SW 1271 (cell line): ENCODE measurements at regions not wholly inside any gene's neighbourhood (a gene's known extent, or its start where the extent isn't known, plus 50 kb on each side); places are given as distances from the start of the nearest gene placed in this dataset.

Experiments
- DNase-seq, 2 experiments: peaks; one replicate each; lab custom pipeline; 2025; lab: John Stamatoyannopoulos, UW

DNA sequence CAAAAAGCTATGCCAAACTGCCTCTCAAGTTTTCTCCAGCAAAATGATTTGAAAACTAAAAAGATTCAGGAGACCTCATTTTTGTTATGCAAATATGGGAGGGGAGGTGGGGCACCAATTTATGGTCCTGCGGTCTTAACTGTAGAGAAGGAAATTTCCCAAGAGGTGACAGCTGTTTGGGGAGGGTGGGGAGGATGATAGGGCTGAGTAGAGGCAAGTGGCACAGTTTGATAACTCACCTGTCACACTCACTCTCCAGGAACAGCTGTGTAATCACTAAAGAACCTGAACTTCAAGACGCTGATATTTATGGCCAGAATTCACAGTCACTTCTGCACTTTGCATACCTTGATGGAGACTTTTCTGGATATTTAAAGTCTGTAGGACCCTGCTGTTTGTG lies 232.9 kb upstream of the STARD13 start:
- DNase-seq, result no peak

- DNase-seq, result no peak
Observed at GRCh38 chr13:33519561-33520467, 234.3 kb upstream of the STARD13 start.

GRCh38 chr13:33520468-33520839 lies 234.9 kb upstream of the STARD13 start:
- no peak for DNase-seq

DNA sequence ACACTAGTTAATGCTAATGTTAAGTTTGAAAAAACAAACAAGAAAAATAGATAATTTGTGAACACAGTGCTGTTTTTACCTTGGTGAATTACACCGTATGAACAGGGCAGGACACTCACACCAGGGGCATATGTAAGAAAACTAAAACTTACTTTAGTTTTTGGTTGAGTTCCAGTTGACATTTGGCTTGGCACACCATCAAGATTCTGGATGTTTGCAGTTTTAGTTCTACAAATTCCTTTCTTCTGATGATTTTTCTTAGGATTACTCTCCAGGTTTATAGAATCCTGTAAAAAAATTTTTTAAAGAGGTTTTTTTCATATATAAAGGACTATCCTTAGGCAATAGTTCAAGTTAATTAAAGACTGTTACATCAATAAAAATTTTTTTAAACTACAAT lies 238.5 kb upstream of the STARD13 start:
- no peak for DNase-seq

DNA sequence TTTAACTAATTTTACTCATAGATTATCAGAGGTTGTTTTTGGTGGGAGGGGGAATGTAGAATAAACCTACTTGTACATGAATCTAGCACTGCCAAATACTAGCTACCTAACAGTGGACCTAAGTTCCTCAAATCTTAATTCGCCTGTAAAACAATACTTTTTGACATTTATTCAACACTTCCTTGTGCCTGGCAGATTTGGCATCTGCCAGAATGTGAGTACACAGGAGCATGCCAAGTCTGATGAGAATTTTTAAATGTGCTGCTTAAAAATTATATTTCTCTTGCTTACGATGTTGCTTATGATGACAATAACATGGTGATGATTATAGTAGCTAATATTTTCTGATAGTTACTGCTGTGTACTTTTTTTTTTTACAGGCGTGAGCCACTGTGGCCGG lies 240.2 kb upstream of the STARD13 start:
- DNase-seq, result no peak

- no peak for DNase-seq
Observed at GRCh38 chr13:33526718-33527117, 241.2 kb upstream of the STARD13 start.

DNA sequence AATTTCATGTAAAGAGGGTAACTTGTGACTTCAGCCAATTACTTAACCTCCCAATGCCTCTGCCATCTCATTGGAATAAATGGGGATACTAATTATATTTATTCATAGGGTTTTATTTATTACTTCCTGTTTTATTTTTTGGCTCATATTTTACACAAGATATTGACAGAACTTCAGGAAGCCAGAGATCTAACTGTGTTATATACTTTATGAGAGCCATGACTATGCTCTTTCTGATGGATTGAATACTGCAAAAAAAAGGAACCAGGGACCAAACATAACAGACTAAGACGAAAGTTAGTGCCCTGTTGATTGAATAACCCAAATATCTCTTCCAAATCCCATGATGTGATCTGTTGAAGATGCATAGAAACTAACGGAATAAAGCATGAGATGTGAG lies 243.3 kb upstream of the STARD13 start:
- DNase-seq, result no peak

DNA sequence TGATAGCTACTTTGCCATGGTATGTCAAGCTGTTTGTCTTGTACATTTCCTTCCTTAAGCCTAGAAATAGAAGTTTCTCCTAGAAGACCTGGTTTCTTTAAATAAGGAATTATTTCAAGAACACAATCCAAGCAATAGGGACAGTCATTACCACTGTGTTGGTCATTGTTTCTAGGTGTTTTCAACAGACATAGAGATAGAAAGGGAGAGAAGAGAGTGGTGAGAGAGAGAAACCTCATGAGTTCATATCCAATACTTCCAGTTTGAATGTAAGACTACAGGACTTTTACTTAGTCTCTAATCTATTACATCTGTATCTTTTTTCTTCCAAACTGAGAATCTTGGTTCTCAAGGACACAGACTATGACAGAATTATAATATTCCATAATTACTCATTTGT lies 245.9 kb upstream of the STARD13 start:
- no peak for DNase-seq

DNA sequence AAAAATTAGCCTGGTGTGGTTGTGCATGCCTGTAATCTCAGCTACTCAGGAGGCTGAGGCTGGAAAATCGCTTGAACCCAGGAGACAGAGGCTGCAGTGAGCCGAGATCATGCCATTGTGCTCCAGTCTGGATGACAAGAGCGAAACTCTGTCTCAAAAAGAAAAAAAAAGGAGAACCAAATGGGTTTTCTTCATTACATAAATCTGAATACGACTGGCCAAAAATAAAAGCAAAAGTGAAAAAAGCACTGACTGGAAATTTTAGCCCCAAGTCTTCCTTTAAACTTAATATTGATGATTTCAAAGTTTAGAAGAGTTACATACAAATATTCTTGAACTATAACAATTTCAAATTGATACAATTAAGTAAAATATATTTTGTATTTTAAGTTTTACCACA lies 249.5 kb upstream of the STARD13 start:
- no peak for DNase-seq

GRCh38 chr13:33536601-33537000 lies 251.0 kb upstream of the STARD13 start:
- no peak for DNase-seq

- DNase-seq, result no peak
Observed at GRCh38 chr13:33537026-33537425, 251.5 kb upstream of the STARD13 start.

GRCh38 chr13:33537676-33538075 lies 252.1 kb upstream of the STARD13 start:
- no peak for DNase-seq

DNA sequence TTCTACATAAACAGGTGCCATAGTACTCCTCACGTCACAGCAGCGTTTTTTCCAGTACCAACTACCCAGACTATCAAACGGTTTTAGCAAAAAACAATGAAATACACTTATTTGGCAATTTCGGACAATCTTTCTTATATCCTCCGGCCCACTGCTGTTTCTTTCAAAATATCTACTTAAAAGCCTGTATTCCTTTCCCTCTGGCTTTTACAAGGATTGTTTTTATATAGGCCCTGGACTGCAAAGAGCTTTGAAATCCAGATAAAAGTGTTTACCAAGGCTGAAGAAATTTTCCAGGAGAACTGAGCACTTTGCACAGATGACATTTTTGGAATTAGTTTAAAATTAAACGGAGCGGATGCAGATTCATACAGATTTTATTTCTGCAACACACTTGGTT lies 255.9 kb upstream of the STARD13 start:
- no peak for DNase-seq

GRCh38 chr13:33541962-33542308 lies 256.4 kb upstream of the STARD13 start:
- DNase-seq, result no peak

DNA sequence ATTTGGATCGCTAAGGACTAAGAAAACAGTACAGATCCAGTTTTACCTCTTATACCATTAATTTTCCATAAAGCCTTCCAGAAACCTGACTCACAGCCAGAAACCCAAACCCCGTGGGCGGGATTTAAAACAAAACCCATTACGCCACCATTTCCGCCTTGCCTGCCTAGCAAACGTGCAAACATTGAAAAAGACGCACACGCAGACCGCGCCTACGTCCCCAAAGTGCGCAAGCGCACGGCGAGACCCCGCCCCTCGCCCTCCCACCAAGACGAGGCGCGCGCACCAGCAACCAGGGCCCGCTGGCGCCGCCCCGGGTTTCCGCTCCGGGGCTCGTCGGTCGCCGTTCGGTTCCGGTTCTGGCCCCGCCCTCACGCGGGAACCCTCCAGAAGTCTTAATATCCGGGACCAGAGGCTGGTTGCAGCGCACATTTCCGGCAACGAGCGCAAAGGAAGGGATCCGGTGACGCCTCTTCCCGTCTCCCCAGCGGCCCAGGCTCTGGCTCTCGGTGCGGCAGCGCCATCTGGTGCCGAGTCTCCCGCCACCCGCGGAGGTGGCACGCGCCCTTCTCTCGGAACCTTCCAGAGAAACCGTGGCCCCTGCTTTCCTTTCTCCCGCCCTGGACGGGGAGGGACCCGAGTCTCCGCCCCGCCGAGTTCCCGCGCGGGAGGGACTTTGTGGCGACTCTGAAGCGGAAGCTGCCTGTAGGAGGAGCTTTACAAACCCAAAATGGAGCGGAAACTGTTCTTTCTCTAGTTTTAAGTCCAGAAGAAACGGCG lies 256.9 kb upstream of the STARD13 start:
- DNase-seq, result peak; percentile 98

DNA sequence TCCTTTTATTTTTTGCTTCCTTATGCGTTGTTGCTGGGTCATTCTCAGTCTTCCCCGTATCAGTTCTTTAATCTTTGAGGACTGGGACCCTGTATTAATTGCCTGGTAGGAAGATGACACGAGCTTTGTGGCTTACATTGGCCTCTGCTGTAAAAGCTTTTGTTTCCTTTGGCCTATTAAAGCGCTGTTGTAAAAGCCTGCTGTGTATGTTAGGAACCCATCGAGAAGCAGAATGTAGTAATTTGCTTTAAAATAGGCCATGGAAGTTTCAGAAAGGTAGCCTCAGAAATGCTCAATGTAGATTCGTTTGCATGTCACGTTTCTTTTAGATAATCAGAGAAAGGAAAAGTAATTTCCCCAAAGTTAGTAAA lies 257.5 kb upstream of the STARD13 start:
- DNase-seq, result no peak

GRCh38 chr13:33543631-33544265 lies 258.2 kb upstream of the STARD13 start:
- no peak for DNase-seq

DNA sequence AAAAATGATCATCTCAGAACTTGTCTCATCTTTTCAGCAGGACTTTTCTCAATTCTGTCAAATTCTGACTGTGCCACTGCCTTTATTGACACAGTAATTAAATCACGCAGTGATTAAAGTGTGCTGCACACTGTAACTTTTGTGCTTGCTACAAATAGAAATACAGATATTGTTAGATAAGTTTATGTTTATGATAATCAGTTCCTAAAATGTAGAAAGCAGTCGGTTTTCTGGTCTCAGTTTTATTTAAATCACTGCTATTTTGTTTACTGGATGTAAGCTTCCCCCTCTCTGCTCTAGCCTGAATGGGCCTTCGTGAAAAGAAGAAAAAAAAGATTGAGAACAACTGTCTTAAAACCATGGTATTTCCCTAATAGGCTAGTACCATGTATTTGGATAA lies 258.8 kb upstream of the STARD13 start:
- no peak for DNase-seq

DNA sequence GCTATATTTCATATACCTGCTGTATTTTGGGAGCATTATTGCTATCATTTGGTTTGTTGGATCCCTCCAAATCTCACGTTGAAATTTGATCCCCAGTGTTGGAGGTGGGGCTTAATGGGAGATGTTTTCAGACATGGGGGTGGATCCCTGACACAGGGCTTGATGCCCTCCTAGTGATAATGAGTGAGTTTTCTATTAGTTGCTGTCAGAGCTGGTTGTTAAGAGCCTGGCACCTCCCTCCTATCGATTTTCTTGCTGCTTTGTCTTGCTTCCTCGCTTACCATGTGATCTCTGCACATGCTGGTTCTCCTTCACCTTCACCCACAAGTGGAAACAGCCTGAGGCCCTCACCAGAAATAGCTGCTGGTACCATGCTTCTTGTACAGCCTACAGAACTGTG lies 259.9 kb upstream of the STARD13 start:
- no peak for DNase-seq

- DNase-seq, result no peak
Observed at GRCh38 chr13:33547035-33547434, 261.5 kb upstream of the STARD13 start.

GRCh38 chr13:33548069-33548468 lies 262.5 kb upstream of the STARD13 start:
- DNase-seq, result no peak

- no peak for DNase-seq
Observed at GRCh38 chr13:33550276-33550675, 264.7 kb upstream of the STARD13 start.

DNA sequence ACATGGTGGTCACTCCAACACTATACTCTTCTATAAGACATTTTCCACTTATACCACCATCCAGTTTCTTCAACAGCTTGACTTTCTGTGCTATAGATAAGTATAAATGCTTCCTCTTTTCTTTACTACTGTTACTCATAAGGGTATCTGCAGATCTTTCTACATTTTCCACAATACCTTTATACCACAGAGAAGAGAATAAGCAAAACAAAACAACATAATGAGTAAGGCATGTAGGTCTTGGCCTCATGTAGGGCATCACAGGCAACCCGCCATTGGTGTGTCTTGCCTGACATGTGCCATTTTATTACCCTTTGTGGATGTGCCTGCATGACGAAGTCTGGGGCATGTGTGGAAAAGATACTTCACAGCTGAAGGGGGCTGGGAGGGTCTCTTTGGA lies 265.3 kb upstream of the STARD13 start:
- no peak for DNase-seq
